ENCODE measurements at regions not wholly inside any gene's neighbourhood (a gene's known extent, or its start where the extent isn't known, plus 50 kb on each side); places are given as distances from the start of the nearest gene placed in this dataset.

- TF ChIP-seq CTCF (IDR thresholded peaks at IDR 0.05), result no peak
- no peak for TF ChIP-seq POLR2A (IDR thresholded peaks at IDR 0.05)
These were observed 721.7 kb downstream of the GALC start for GRCh38 chr14:87271331-87271730.

Measured in breast epithelium (tissue), 3 donors.